Peyer's patch (tissue), 4 donors: ENCODE measurements at regions not wholly inside any gene's neighbourhood (a gene's known extent, or its start where the extent isn't known, plus 50 kb on each side); places are given as distances from the start of the nearest gene placed in this dataset.

Source experiments
- POLR2A ChIP-seq, 2 donors: fragments of 450-650 bp; IDR thresholded peaks; one replicate each; pipeline ENCODE4 v1.5.1; 2017; ENCODE audit warnings: antibody characterized with exemption in 2 of 2, mild to moderate bottlenecking in 2 of 2, moderate library complexity in 2 of 2
- TF ChIP-seq, protein P1 (sequence below), 6 experiments: fragments of 450-650 bp in 4 of 6; fragments of 200-600 bp in 2 of 6; sonication (generic) in 1 of 6; IDR thresholded peaks; one replicate each; pipeline ENCODE4 v1.5.1; 2017 to 2019; ENCODE audit warnings: antibody characterized with exemption in 6 of 6, mild to moderate bottlenecking in 3 of 6, moderate library complexity in 1 of 6

- no peak for TF ChIP-seq POLR2A (IDR thresholded peaks at IDR 0.05)
- TF ChIP-seq, protein P1, sequence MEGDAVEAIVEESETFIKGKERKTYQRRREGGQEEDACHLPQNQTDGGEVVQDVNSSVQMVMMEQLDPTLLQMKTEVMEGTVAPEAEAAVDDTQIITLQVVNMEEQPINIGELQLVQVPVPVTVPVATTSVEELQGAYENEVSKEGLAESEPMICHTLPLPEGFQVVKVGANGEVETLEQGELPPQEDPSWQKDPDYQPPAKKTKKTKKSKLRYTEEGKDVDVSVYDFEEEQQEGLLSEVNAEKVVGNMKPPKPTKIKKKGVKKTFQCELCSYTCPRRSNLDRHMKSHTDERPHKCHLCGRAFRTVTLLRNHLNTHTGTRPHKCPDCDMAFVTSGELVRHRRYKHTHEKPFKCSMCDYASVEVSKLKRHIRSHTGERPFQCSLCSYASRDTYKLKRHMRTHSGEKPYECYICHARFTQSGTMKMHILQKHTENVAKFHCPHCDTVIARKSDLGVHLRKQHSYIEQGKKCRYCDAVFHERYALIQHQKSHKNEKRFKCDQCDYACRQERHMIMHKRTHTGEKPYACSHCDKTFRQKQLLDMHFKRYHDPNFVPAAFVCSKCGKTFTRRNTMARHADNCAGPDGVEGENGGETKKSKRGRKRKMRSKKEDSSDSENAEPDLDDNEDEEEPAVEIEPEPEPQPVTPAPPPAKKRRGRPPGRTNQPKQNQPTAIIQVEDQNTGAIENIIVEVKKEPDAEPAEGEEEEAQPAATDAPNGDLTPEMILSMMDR (IDR thresholded peaks at IDR 0.05): no peak
Measured at GRCh38 chr2:105611811-105612424, 132.8 kb upstream of the NCK2 start.
